ENCODE measurements at regions not wholly inside any gene's neighbourhood (a gene's known extent, or its start where the extent isn't known, plus 50 kb on each side); places are given as distances from the start of the nearest gene placed in this dataset.

GRCh38 chr14:55909879-55910278 is 208.3 kb upstream of the PELI2 start:
- Mint-ChIP-seq H3K27me3 (ENCODE audit: unreplicated experiment) (no peaks in the 10 kb centered on the region), H3K27ac (ENCODE audit: unreplicated experiment) (no peak overlapping the region), H3K36me3 (ENCODE audit: low read depth, unreplicated experiment) (no peaks in the 10 kb centered on the region), H3K4me1 (ENCODE audit: unreplicated experiment) (peaks cover 4% of the 10 kb centered on the region), H3K4me3 (ENCODE audit: unreplicated experiment) (no peak overlapping the region), H3K9me3 (ENCODE audit: unreplicated experiment) (no peaks in the 10 kb centered on the region)
- TF ChIP-seq CTCF (IDR thresholded peaks at IDR 0.05; ENCODE audit: unreplicated experiment) = no peak
- no peak for DNase-seq (ENCODE audit: low spot score)

- TF ChIP-seq CTCF (IDR thresholded peaks at IDR 0.05; ENCODE audit: unreplicated experiment) = no peak
- H3K9me3 Mint-ChIP-seq (ENCODE audit: unreplicated experiment) = no peaks in the 10 kb centered on the region
- DNase-seq (ENCODE audit: low spot score) = no peak
- peaks cover 4% of the 10 kb centered on the region for H3K4me1 Mint-ChIP-seq (ENCODE audit: unreplicated experiment)
- no peak overlapping the region for H3K4me3 Mint-ChIP-seq (ENCODE audit: unreplicated experiment)
- H3K27me3 Mint-ChIP-seq (ENCODE audit: unreplicated experiment) = no peaks in the 10 kb centered on the region
- H3K36me3 Mint-ChIP-seq (ENCODE audit: low read depth, unreplicated experiment) = no peaks in the 10 kb centered on the region
- no peak overlapping the region for H3K27ac Mint-ChIP-seq (ENCODE audit: unreplicated experiment)
Observed at GRCh38 chr14:55910601-55911243, 207.5 kb upstream of the PELI2 start.

- Mint-ChIP-seq H3K4me3 (ENCODE audit: unreplicated experiment) (no peak overlapping the region), H3K9me3 (ENCODE audit: unreplicated experiment) (no peaks in the 10 kb centered on the region), H3K36me3 (ENCODE audit: low read depth, unreplicated experiment) (no peaks in the 10 kb centered on the region), H3K4me1 (ENCODE audit: unreplicated experiment) (peaks cover 4% of the 10 kb centered on the region), H3K27ac (ENCODE audit: unreplicated experiment) (no peak overlapping the region), H3K27me3 (ENCODE audit: unreplicated experiment) (no peaks in the 10 kb centered on the region)
- no peak for TF ChIP-seq CTCF (IDR thresholded peaks at IDR 0.05; ENCODE audit: unreplicated experiment)
- no peak for DNase-seq (ENCODE audit: low spot score)
Observed at GRCh38 chr14:55911776-55912175, 206.4 kb upstream of the PELI2 start.

DNA sequence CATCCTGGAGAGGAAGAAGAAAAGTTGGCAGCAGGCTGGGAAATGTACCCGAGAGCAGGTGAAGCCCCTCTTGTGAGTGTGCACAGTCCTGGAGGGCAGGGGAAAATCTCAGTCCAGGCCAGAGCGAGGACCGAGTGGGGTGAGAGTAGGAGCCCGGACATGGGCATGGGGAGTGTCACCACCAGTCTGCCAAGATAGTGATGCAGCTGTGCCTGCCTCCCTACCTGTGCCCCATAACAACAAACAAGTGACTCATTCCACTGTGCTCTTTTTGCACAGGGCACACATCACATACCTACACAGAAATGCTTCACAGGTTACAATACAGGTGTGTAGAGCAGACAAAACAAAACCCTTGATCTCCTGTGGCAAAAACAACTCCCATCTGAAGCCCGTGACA is 205.9 kb upstream of the PELI2 start:
- Mint-ChIP-seq H3K27me3 (ENCODE audit: unreplicated experiment) (no peaks in the 10 kb centered on the region), H3K27ac (ENCODE audit: unreplicated experiment) (no peak overlapping the region), H3K4me1 (ENCODE audit: unreplicated experiment) (peaks cover 4% of the 10 kb centered on the region), H3K36me3 (ENCODE audit: low read depth, unreplicated experiment) (no peaks in the 10 kb centered on the region), H3K9me3 (ENCODE audit: unreplicated experiment) (no peaks in the 10 kb centered on the region), H3K4me3 (ENCODE audit: unreplicated experiment) (no peak overlapping the region)
- no peak for TF ChIP-seq CTCF (IDR thresholded peaks at IDR 0.05; ENCODE audit: unreplicated experiment)
- no peak for DNase-seq (ENCODE audit: low spot score)

GRCh38 chr14:55913324-55914025 is 204.7 kb upstream of the PELI2 start:
- DNase-seq (ENCODE audit: low spot score) = no peak
- no peaks in the 10 kb centered on the region for H3K36me3 Mint-ChIP-seq (ENCODE audit: low read depth, unreplicated experiment)
- TF ChIP-seq CTCF (IDR thresholded peaks at IDR 0.05; ENCODE audit: unreplicated experiment) = no peak
- no peak overlapping the region for H3K27ac Mint-ChIP-seq (ENCODE audit: unreplicated experiment)
- peaks cover 4% of the 10 kb centered on the region for H3K4me1 Mint-ChIP-seq (ENCODE audit: unreplicated experiment)
- no peak overlapping the region for H3K4me3 Mint-ChIP-seq (ENCODE audit: unreplicated experiment)
- H3K27me3 Mint-ChIP-seq (ENCODE audit: unreplicated experiment) = no peaks in the 10 kb centered on the region
- no peaks in the 10 kb centered on the region for H3K9me3 Mint-ChIP-seq (ENCODE audit: unreplicated experiment)
